Adrenal gland (tissue), 9 donors: ENCODE measurements at regions not wholly inside any gene's neighbourhood (a gene's known extent, or its start where the extent isn't known, plus 50 kb on each side); places are given as distances from the start of the nearest gene placed in this dataset.

Experiments
- DNase-seq, 7 donors: peaks; one replicate each; pipeline ENCODE4 v3.0.0-alpha.2; 2019 to 2020
- H3K27ac ChIP-seq, 5 donors: fragments of 200-600 bp; sonication (generic) in 4 of 5; 1 replicate in 3 of 5; 2 replicates in 2 of 5; pipeline versions ENCODE4 v1.5.1 to v1.8.0; 2016 to 2020; ENCODE audit warnings: mild to moderate bottlenecking in 1 of 5
- H3K27me3 ChIP-seq: fragments of 200-600 bp; 2 replicates; pipeline ENCODE4 v1.8.0; 2021
- H3K36me3 ChIP-seq, 2 donors: fragments of 200-600 bp; replicated peaks in 1 of 2; 1 replicate in 1 of 2; 2 replicates in 1 of 2; pipeline versions ENCODE4 v1.5.1 to v1.8.0; 2018 to 2022
- H3K4me1 ChIP-seq, 2 donors: fragments of 200-600 bp; replicated peaks in 1 of 2; 1 replicate in 1 of 2; 2 replicates in 1 of 2; pipeline versions ENCODE4 v1.5.1 to v1.8.0; 2018 to 2021
- H3K4me3 ChIP-seq, 4 donors: fragments of 200-600 bp; sonication (generic) in 3 of 4; one replicate each; pipeline ENCODE4 v1.5.1; 2016 to 2018
- H3K9me3 ChIP-seq, 3 donors: fragments of 200-600 bp; sonication (generic) in 1 of 3; replicated peaks in 1 of 3; 1 replicate in 2 of 3; 2 replicates in 1 of 3; pipeline versions ENCODE4 v1.5.1 to v1.8.0; 2016 to 2021
- CTCF ChIP-seq, 6 experiments: fragments of 450-650 bp in 4 of 6; fragments of 200-600 bp in 2 of 6; sonication (generic) in 1 of 6; IDR thresholded peaks; 1 replicate in 5 of 6; 2 replicates in 1 of 6; pipeline versions ENCODE4 v1.5.1 to v1.8.0; 2016 to 2021; ENCODE audit warnings: antibody characterized with exemption in 6 of 6, mild to moderate bottlenecking in 2 of 6, moderate library complexity in 1 of 6
- POLR2A ChIP-seq, 2 donors: fragments of 450-650 bp; IDR thresholded peaks; one replicate each; pipeline ENCODE4 v1.6.1; 2017; ENCODE audit warnings: antibody characterized with exemption in 2 of 2, mild to moderate bottlenecking in 2 of 2, moderate library complexity in 1 of 2
- WGBS, 4 donors: extraction: QIAGEN DNeasy Blood & Tissue Kit in 2 of 4; methylation state at CpG; one replicate each; pipeline versions ENCODE4 v1.1.5 to v1.1.7; 2013 to 2017; 5-methylcytosine and 5-hydroxymethylcytosine counted together
- intact Hi-C, 2 donors: fragments of 100-400 bp; cut with DNase I; formaldehyde crosslinking; loops; one replicate each; pipeline versions ENCODE4 v1.14.1 to v1.15.0; 2022 to 2023
- donor health status: healthy with polysubstance abuse.
- donor health status: Bipolar disorder and iron deficiency.
- donor health status: DM: yes; HTN: yes; CAD: no.
- donor health status: DM: no; HTN: no; CAD: no.
- donor health status: DM: no; HTN: no; CAD: no.

GRCh38 chr10:83819609-83820008 lies 319.7 kb upstream of the GHITM start:
- H3K27ac ChIP-seq: no peak overlapping the region
- H3K4me3 ChIP-seq: no peak overlapping the region
- no peaks in the 10 kb centered on the region for H3K9me3 ChIP-seq
- no peak for DNase-seq
- intact Hi-C loops: no loop called here
- H3K27me3 ChIP-seq: no peaks in the 10 kb centered on the region
- WGBS, 4 donors: 50 to 63% (median 56%) methylated on average over 2 of the region's 2 CpGs
- no peaks in the 10 kb centered on the region for H3K4me1 ChIP-seq
- TF ChIP-seq CTCF (IDR thresholded peaks at IDR 0.05) (no peak), POLR2A (IDR thresholded peaks at IDR 0.05) (no peak)
- no peaks in the 10 kb centered on the region for H3K36me3 ChIP-seq

- Histone ChIP-seq H3K27ac (no peak overlapping the region), H3K4me1 (no peaks in the 10 kb centered on the region), H3K4me3 (no peak overlapping the region), H3K9me3 (no peaks in the 10 kb centered on the region), H3K36me3 (no peaks in the 10 kb centered on the region), H3K27me3 (no peaks in the 10 kb centered on the region)
- TF ChIP-seq CTCF (IDR thresholded peaks at IDR 0.05) (no peak), POLR2A (IDR thresholded peaks at IDR 0.05) (no peak)
- intact Hi-C loops: no loop called here
- DNase-seq: no peak
- WGBS, 4 donors: 22 to 46% (median 45%) methylated on average over 3 of the region's 3 CpGs
These were observed 319.3 kb upstream of the GHITM start for GRCh38 chr10:83820033-83820432.

- WGBS, 4 donors: 74 to 93% (median 87%) methylated on average over 3 of the region's 3 CpGs
- Histone ChIP-seq H3K27ac (no peak overlapping the region), H3K27me3 (no peaks in the 10 kb centered on the region), H3K4me1 (no peaks in the 10 kb centered on the region), H3K9me3 (no peaks in the 10 kb centered on the region), H3K36me3 (no peaks in the 10 kb centered on the region), H3K4me3 (no peak overlapping the region)
- TF ChIP-seq CTCF (IDR thresholded peaks at IDR 0.05) (no peak), POLR2A (IDR thresholded peaks at IDR 0.05) (no peak)
- DNase-seq: no peak
- intact Hi-C loops: no loop called here
These were observed 315.2 kb upstream of the GHITM start for GRCh38 chr10:83824099-83824498.

- H3K4me3 ChIP-seq: no peak overlapping the region
- H3K4me1 ChIP-seq: no peaks in the 10 kb centered on the region
- WGBS, 4 donors: 83 to 94% (median 87%) methylated on average over 2 of the region's 2 CpGs
- DNase-seq: no peak
- no peaks in the 10 kb centered on the region for H3K27me3 ChIP-seq
- no peaks in the 10 kb centered on the region for H3K9me3 ChIP-seq
- H3K36me3 ChIP-seq: no peaks in the 10 kb centered on the region
- TF ChIP-seq CTCF (IDR thresholded peaks at IDR 0.05) (no peak), POLR2A (IDR thresholded peaks at IDR 0.05) (no peak)
- intact Hi-C loops: no loop called here
- H3K27ac ChIP-seq: no peak overlapping the region
These were observed 305.2 kb upstream of the GHITM start for GRCh38 chr10:83834096-83834495.
